GM13977 (cell line): ENCODE measurements at regions not wholly inside any gene's neighbourhood (a gene's known extent, or its start where the extent isn't known, plus 50 kb on each side); places are given as distances from the start of the nearest gene placed in this dataset.

Source experiments
- DNase-seq: peaks from one replicate; pipeline ENCODE4 v3.0.0; 2012; ENCODE audit warnings: low spot score
- in situ Hi-C: fragments of 300-500 bp; cut with MboI; formaldehyde crosslinking; loops from one replicate; pipeline ENCODE4 v1.12.0; 2022; ENCODE audit warnings: low sequenced_read_pairs, low pct_unique_long_range_greater_than_20kb, mixed read lengths, inconsistent platforms; ENCODE audit not compliant: unreplicated experiment
- TF ChIP-seq, protein P1 (sequence below): IDR thresholded peaks from 2 replicates; pipeline ENCODE4 v1.5.1; 2012; ENCODE audit warnings: mild to moderate bottlenecking, control low read depth; ENCODE audit not compliant: insufficient read depth; ENCODE audit errors: extremely low read depth, missing control alignments

- in situ Hi-C loops: no loop called here
- no peak for DNase-seq
- TF ChIP-seq, protein P1, sequence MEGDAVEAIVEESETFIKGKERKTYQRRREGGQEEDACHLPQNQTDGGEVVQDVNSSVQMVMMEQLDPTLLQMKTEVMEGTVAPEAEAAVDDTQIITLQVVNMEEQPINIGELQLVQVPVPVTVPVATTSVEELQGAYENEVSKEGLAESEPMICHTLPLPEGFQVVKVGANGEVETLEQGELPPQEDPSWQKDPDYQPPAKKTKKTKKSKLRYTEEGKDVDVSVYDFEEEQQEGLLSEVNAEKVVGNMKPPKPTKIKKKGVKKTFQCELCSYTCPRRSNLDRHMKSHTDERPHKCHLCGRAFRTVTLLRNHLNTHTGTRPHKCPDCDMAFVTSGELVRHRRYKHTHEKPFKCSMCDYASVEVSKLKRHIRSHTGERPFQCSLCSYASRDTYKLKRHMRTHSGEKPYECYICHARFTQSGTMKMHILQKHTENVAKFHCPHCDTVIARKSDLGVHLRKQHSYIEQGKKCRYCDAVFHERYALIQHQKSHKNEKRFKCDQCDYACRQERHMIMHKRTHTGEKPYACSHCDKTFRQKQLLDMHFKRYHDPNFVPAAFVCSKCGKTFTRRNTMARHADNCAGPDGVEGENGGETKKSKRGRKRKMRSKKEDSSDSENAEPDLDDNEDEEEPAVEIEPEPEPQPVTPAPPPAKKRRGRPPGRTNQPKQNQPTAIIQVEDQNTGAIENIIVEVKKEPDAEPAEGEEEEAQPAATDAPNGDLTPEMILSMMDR: no peak
These were observed 354.1 kb upstream of the ATP5MC3 start for GRCh38 chr2:175535631-175536030.

DNA sequence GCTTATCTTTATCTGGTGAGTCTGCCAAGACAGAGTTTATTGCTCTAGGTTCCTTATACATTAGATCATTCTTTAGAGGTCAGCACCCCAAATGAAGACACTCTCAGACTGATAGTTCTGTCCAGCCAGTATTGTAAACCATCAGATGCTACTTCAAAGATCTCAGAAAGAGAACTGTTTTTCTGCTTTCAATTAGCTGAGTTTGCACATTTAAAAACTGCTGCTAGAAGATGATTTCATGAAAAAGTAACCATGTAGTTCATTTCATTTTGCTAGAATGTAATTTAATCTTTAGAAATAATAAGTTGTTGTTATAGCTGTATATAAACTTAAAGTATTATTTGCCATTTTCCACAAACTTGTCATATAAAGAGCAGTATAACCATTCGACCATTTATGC, 344.5 kb upstream of the ATP5MC3 start:
- DNase-seq: no peak
- in situ Hi-C loops: no loop called here
- TF ChIP-seq, protein P1: no peak

DNA sequence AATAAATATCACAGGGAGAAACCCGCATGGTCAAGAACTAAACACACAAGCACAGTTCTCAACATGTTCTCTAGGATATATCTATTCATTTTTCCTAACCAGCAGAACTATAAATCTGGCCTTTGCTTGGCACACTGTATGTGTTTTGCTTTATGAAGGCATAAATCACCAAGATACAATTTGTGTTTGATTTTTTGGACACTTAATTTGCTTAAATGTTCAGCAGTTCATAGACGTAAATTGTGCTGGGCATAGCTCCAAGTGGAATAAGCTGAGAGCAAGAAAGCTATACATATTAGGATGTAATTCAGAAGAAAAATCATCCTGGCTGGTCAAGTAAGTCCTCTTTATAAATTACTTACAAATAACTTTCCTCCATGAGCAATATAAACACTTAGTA, 341.5 kb upstream of the ATP5MC3 start:
- TF ChIP-seq, protein P1: no peak
- DNase-seq: no peak
- in situ Hi-C loops: no loop called here

- TF ChIP-seq, protein P1: no peak
- DNase-seq: no peak
- in situ Hi-C loops: no loop called here
These were observed 336.7 kb upstream of the ATP5MC3 start for GRCh38 chr2:175518206-175518605.

DNA sequence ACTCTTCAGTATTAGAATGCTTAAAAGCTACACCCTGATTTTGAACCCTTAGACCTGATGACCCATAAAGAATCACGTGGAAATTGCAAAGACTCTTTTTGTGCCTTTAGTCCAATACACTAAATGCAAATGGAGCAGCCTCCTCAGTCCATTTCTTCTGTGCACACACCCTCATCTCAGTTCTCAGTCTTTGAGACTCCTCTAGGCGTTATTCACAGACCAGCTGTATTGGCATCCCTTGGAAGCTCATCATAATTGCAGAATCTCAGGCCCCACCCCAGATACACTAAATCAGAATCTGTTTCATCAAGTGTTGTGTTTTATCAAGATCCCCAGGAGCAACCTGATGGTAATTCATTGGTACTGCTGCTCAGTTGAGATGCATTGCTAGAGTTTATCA, 335.0 kb upstream of the ATP5MC3 start:
- no peak for DNase-seq
- in situ Hi-C loops: no loop called here
- TF ChIP-seq, protein P1: no peak

- no peak for DNase-seq
- in situ Hi-C loops: no loop called here
- TF ChIP-seq, protein P1: no peak
These were observed 318.7 kb upstream of the ATP5MC3 start for GRCh38 chr2:175500255-175500654.

GRCh38 chr2:175490360-175490791, 308.9 kb upstream of the ATP5MC3 start:
- DNase-seq: no peak
- in situ Hi-C loops: no loop called here
- TF ChIP-seq, protein P1: no peak
